Body of pancreas (tissue), 4 donors: ENCODE measurements at regions not wholly inside any gene's neighbourhood (a gene's known extent, or its start where the extent isn't known, plus 50 kb on each side); places are given as distances from the start of the nearest gene placed in this dataset.

Source experiments
- CTCF ChIP-seq, 7 experiments: fragments of 450-650 bp in 4 of 7; fragments of 200-600 bp in 3 of 7; sonication (generic) in 3 of 7; IDR thresholded peaks; one replicate each; pipeline ENCODE4 v1.5.1; 2016 to 2019; ENCODE audit warnings: antibody characterized with exemption in 7 of 7
- POLR2A ChIP-seq, 3 donors: fragments of 450-650 bp; IDR thresholded peaks; one replicate each; pipeline ENCODE4 v1.6.1; 2016; ENCODE audit warnings: antibody characterized with exemption in 3 of 3, mild to moderate bottlenecking in 2 of 3

GRCh38 chr14:54337314-54337713 lies 59.5 kb upstream of the CDKN3 start:
- no peak for TF ChIP-seq CTCF (IDR thresholded peaks at IDR 0.05)
- TF ChIP-seq POLR2A (IDR thresholded peaks at IDR 0.05), result no peak
